Neural cell (in vitro differentiated cells): ENCODE measurements at regions not wholly inside any gene's neighbourhood (a gene's known extent, or its start where the extent isn't known, plus 50 kb on each side); places are given as distances from the start of the nearest gene placed in this dataset.

Source experiments
- H2AFZ ChIP-seq: fragments of 200-600, 300-800 bp; sonication (generic), shearing (Covaris generic); 2 replicates; pipeline ENCODE4 v1.6.0; 2014; ENCODE audit warnings: low read depth, mild to moderate bottlenecking, antibody characterized with exemption, low read length, moderate library complexity
- H3F3A ChIP-seq: fragments of 200-600 bp; shearing (Covaris generic); 2 replicates; pipeline ENCODE4 v1.6.1; 2016; ENCODE audit warnings: mild to moderate bottlenecking, moderate library complexity, mixed read lengths, antibody characterized with exemption, low read length; ENCODE audit not compliant: insufficient read depth, poor library complexity, severe bottlenecking
- H3K27ac ChIP-seq: fragments of 200-600, 300-800 bp; sonication (generic), shearing (Covaris generic); 2 replicates; pipeline ENCODE4 v1.5.1; 2014; ENCODE audit warnings: mild to moderate bottlenecking, low read length, moderate library complexity
- H3K27me3 ChIP-seq: fragments of 300-800, 200-600 bp; sonication (generic), shearing (Covaris generic); 2 replicates; pipeline ENCODE4 v1.6.0; 2014; ENCODE audit warnings: mild to moderate bottlenecking, low read depth, low read length, moderate library complexity; ENCODE audit not compliant: insufficient read depth
- H3K36me3 ChIP-seq: fragments of 300-800, 200-600 bp; sonication (generic), shearing (Covaris generic); 2 replicates; pipeline ENCODE4 v1.5.1; 2014; ENCODE audit warnings: mild to moderate bottlenecking, antibody characterized with exemption, low read length, moderate library complexity; ENCODE audit not compliant: insufficient read depth
- H3K4me2 ChIP-seq: fragments of 300-800, 200-600 bp; sonication (generic), shearing (Covaris generic); 2 replicates; pipeline ENCODE4 v1.6.0; 2014; ENCODE audit warnings: mild to moderate bottlenecking, low read length
- H3K4me3 ChIP-seq: fragments of 300-800, 200-600 bp; sonication (generic), shearing (Covaris generic); 2 replicates; pipeline ENCODE4 v1.5.1; 2014; ENCODE audit warnings: mild to moderate bottlenecking, low read length, moderate library complexity
- H3K79me2 ChIP-seq: fragments of 200-600 bp; shearing (Covaris generic); replicated peaks from 2 replicates; pipeline ENCODE4 v1.6.0; 2014; ENCODE audit warnings: mild to moderate bottlenecking, low read length, moderate library complexity; ENCODE audit not compliant: insufficient read depth
- H3K9ac ChIP-seq: fragments of 300-800, 200-600 bp; sonication (generic), shearing (Covaris generic); 2 replicates; pipeline ENCODE4 v1.6.1; 2016; ENCODE audit warnings: mild to moderate bottlenecking, low read length, mixed read lengths
- H3K9me2 ChIP-seq: fragments of 200-600 bp; shearing (Covaris generic); 2 replicates; pipeline ENCODE4 v1.6.1; 2016; ENCODE audit warnings: mild to moderate bottlenecking, low read length, mixed read lengths; ENCODE audit not compliant: insufficient read depth
- H3K9me3 ChIP-seq: fragments of 200-600, 300-800 bp; sonication (generic), shearing (Covaris generic); 2 replicates; pipeline ENCODE4 v1.6.1; 2016; ENCODE audit warnings: mild to moderate bottlenecking, mixed run types, low read length, moderate library complexity, mixed read lengths
- H4K20me1 ChIP-seq: fragments of 200-600 bp; shearing (Covaris generic); 2 replicates; pipeline ENCODE4 v1.6.1; 2016; ENCODE audit warnings: mild to moderate bottlenecking, mixed run types; ENCODE audit not compliant: insufficient read depth
- EP300 ChIP-seq: fragments of 450-650 bp; conservative IDR thresholded peaks from 2 replicates; pipeline ENCODE4 v1.6.1; 2014; ENCODE audit warnings: antibody characterized with exemption, mild to moderate bottlenecking, moderate library complexity; ENCODE audit not compliant: poor library complexity, severe bottlenecking
- EZH2 ChIP-seq: fragments of 200-600, 300-800 bp; shearing (Covaris generic), sonication (generic); IDR thresholded peaks from 2 replicates; pipeline ENCODE4 v1.6.1; 2014; ENCODE audit warnings: antibody characterized with exemption, low read length, borderline replicate concordance, mild to moderate bottlenecking; ENCODE audit not compliant: insufficient read depth, poor library complexity, severe bottlenecking
- MXI1 ChIP-seq: fragments of 450-650 bp; conservative IDR thresholded peaks from 2 replicates; pipeline ENCODE4 v1.6.1; 2014; ENCODE audit warnings: antibody characterized with exemption, mild to moderate bottlenecking; ENCODE audit not compliant: poor library complexity, severe bottlenecking
- POLR2AphosphoS5 ChIP-seq: IDR thresholded peaks from 2 replicates; pipeline ENCODE4 v1.6.1; 2012
- RAD21 ChIP-seq: fragments of 450-650 bp; conservative IDR thresholded peaks from 2 replicates; pipeline ENCODE4 v1.6.1; 2014; ENCODE audit warnings: antibody characterized with exemption, mild to moderate bottlenecking, moderate library complexity
- SMC3 ChIP-seq: fragments of 450-650 bp; conservative IDR thresholded peaks from 2 replicates; pipeline ENCODE4 v1.6.1; 2014; ENCODE audit warnings: antibody characterized with exemption, mild to moderate bottlenecking, moderate library complexity; ENCODE audit not compliant: poor library complexity
- TAF1 ChIP-seq: IDR thresholded peaks from 2 replicates; pipeline ENCODE4 v1.6.1; 2012; ENCODE audit warnings: low read depth
- TF ChIP-seq, protein P1 (sequence below): fragments of 450-650 bp; IDR thresholded peaks from 2 replicates; pipeline ENCODE4 v1.5.1; 2014; ENCODE audit warnings: antibody characterized with exemption, mild to moderate bottlenecking, moderate library complexity; ENCODE audit not compliant: poor library complexity, severe bottlenecking
- TF ChIP-seq, protein P2 (sequence below): IDR thresholded peaks from 2 replicates; pipeline ENCODE4 v1.6.1; 2012; ENCODE audit warnings: borderline replicate concordance

DNA sequence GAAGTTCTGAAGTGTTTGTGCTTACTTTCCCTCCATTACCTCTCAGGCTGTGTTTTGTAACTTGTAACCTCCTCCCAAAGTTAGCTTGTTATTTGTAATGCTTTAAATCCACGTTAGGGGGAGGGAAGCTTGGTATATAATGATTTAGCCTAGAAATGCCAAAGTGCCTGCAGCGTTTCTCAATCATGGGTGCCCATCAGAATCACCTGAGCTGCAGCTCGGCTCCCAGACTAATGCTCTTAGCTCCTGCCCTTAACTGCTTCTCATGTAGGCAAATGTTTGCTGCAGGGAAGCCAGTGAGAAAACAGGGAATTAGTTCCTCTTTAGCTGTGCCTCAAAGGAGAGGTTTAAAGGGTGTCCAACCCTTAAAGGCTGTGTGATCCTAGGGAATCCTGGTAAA is 219.2 kb upstream of the NAALADL2 start:
- Histone ChIP-seq H3K4me2 (no peak overlapping the region), H3K79me2 (no peaks in the 10 kb centered on the region), H4K20me1 (no peaks in the 10 kb centered on the region), H3K27me3 (no peaks in the 10 kb centered on the region), H3K9ac (no peak overlapping the region), H3F3A (no peaks in the 10 kb centered on the region), H3K27ac (no peak overlapping the region), H3K36me3 (no peaks in the 10 kb centered on the region), H3K9me3 (no peaks in the 10 kb centered on the region), H3K4me3 (no peak overlapping the region), H3K9me2 (no peaks in the 10 kb centered on the region), H2AFZ (no peak overlapping the region)
- TF ChIP-seq TAF1 (no peak), RAD21 (no peak), MXI1 (no peak), EP300 (no peak), SMC3 (no peak), POLR2AphosphoS5 (no peak), EZH2 (no peak)
- TF ChIP-seq, protein P1, sequence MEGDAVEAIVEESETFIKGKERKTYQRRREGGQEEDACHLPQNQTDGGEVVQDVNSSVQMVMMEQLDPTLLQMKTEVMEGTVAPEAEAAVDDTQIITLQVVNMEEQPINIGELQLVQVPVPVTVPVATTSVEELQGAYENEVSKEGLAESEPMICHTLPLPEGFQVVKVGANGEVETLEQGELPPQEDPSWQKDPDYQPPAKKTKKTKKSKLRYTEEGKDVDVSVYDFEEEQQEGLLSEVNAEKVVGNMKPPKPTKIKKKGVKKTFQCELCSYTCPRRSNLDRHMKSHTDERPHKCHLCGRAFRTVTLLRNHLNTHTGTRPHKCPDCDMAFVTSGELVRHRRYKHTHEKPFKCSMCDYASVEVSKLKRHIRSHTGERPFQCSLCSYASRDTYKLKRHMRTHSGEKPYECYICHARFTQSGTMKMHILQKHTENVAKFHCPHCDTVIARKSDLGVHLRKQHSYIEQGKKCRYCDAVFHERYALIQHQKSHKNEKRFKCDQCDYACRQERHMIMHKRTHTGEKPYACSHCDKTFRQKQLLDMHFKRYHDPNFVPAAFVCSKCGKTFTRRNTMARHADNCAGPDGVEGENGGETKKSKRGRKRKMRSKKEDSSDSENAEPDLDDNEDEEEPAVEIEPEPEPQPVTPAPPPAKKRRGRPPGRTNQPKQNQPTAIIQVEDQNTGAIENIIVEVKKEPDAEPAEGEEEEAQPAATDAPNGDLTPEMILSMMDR = no peak
- TF ChIP-seq, protein P2, sequence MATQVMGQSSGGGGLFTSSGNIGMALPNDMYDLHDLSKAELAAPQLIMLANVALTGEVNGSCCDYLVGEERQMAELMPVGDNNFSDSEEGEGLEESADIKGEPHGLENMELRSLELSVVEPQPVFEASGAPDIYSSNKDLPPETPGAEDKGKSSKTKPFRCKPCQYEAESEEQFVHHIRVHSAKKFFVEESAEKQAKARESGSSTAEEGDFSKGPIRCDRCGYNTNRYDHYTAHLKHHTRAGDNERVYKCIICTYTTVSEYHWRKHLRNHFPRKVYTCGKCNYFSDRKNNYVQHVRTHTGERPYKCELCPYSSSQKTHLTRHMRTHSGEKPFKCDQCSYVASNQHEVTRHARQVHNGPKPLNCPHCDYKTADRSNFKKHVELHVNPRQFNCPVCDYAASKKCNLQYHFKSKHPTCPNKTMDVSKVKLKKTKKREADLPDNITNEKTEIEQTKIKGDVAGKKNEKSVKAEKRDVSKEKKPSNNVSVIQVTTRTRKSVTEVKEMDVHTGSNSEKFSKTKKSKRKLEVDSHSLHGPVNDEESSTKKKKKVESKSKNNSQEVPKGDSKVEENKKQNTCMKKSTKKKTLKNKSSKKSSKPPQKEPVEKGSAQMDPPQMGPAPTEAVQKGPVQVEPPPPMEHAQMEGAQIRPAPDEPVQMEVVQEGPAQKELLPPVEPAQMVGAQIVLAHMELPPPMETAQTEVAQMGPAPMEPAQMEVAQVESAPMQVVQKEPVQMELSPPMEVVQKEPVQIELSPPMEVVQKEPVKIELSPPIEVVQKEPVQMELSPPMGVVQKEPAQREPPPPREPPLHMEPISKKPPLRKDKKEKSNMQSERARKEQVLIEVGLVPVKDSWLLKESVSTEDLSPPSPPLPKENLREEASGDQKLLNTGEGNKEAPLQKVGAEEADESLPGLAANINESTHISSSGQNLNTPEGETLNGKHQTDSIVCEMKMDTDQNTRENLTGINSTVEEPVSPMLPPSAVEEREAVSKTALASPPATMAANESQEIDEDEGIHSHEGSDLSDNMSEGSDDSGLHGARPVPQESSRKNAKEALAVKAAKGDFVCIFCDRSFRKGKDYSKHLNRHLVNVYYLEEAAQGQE = no peak

DNA sequence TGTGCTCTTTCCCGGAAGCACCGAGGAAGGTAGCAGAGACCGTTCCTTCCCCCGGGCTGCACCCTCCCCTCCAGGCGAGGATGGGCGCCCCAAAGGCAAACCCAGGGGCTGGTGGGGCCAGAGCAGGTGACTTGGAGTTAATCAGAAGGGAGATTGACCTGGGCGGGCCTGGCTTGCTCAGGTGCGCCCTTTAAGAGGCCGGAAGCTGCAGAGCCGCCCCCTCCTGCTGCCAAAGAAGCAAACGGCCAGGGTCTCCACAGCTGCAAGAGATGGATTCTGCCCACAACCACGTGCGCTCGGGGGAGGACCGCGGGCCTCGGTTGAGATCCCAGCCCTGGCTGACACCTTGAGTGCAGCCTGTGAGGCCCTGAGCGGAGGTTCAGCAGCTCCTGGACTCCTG is 218.2 kb upstream of the NAALADL2 start:
- Histone ChIP-seq H3K9ac (no peak overlapping the region), H3K79me2 (no peaks in the 10 kb centered on the region)
- TF ChIP-seq EZH2 (no peak), SMC3 (no peak), POLR2AphosphoS5 (no peak)
- TF ChIP-seq, protein P1 = no peak

More for the DNA sequence above, 218.2 kb upstream of the NAALADL2 start:
- Histone ChIP-seq H4K20me1 (no peaks in the 10 kb centered on the region), H3K36me3 (no peaks in the 10 kb centered on the region), H3K9me3 (no peaks in the 10 kb centered on the region), H3K27me3 (no peaks in the 10 kb centered on the region), H3K4me2 (no peak overlapping the region), H3K4me3 (no peak overlapping the region), H3K9me2 (no peaks in the 10 kb centered on the region), H3F3A (no peaks in the 10 kb centered on the region), H3K27ac (no peak overlapping the region), H2AFZ (no peak overlapping the region)
